Panc1 (cell line): ENCODE measurements at regions not wholly inside any gene's neighbourhood (a gene's known extent, or its start where the extent isn't known, plus 50 kb on each side); places are given as distances from the start of the nearest gene placed in this dataset.

ENCODE experiments used
- ATAC-seq: fragments of 200-7000 bp; cut with Tn5 transposase; 2 replicates; pipeline ENCODE4 v1.9.1; 2020; ENCODE audit warnings: mild to moderate bottlenecking, moderate library complexity
- BruUV-seq: library from RNA; stranded (reverse); fragments of 400-500 nt; replicated peaks from 2 replicates; lab custom pipeline; 2021; lab: Mats Ljungman, UMichigan
- CTCF ChIA-PET: fragments of 300-600 bp; sonication (Branson Sonifier 250); formaldehyde crosslinking; loops from one replicate; lab custom pipeline; 2022; ENCODE audit warnings: antibody characterized with exemption; lab: Charles Lee
- POLR2A ChIA-PET: fragments of 300-600 bp; sonication (Branson Sonifier 250); formaldehyde crosslinking; loops from one replicate; lab custom pipeline; 2022; ENCODE audit warnings: antibody characterized with exemption; lab: Charles Lee
- DNase-seq: peaks from one replicate; pipeline ENCODE4 v3.0.0-alpha.2; 2010; ENCODE audit warnings: low read depth, low spot score
- H3K27ac ChIP-seq: 2 replicates; pipeline ENCODE4 v1.5.1; 2011; ENCODE audit warnings: mild to moderate bottlenecking, low read length, inconsistent platforms
- H3K27me3 ChIP-seq: fragments of 200-500 bp; sonication (Bioruptor generic); 2 replicates; pipeline ENCODE4 v1.6.0; 2014; ENCODE audit warnings: low read length, inconsistent platforms; ENCODE audit not compliant: control insufficient read depth, insufficient read depth
- H3K36me3 ChIP-seq: fragments of 200-500 bp; sonication (Bioruptor generic); 2 replicates; pipeline ENCODE4 v1.5.1; 2014; ENCODE audit warnings: inconsistent platforms, mild to moderate bottlenecking, low read length, moderate library complexity; ENCODE audit not compliant: control insufficient read depth, insufficient read depth
- H3K4me1 ChIP-seq: 2 replicates; pipeline ENCODE4 v1.5.1; 2011; ENCODE audit warnings: inconsistent platforms, mild to moderate bottlenecking, low read length, moderate library complexity; ENCODE audit not compliant: control insufficient read depth, insufficient read depth
- H3K4me3 ChIP-seq, 2 experiments: 2 replicates each; pipeline ENCODE4 v1.5.1; 2011 to 2012; ENCODE audit warnings: low read depth in 2 of 2, low read length in 2 of 2, mild to moderate bottlenecking in 2 of 2, inconsistent platforms in 1 of 2, moderate library complexity in 1 of 2
- H3K9me3 ChIP-seq: fragments of 200-500 bp; sonication (Bioruptor generic); 2 replicates; pipeline ENCODE4 v1.5.1; 2014; ENCODE audit warnings: low read depth, mild to moderate bottlenecking, inconsistent platforms, low read length, moderate library complexity; ENCODE audit not compliant: control insufficient read depth, insufficient read depth
- POLR2AphosphoS5 ChIP-seq: IDR thresholded peaks from 2 replicates; pipeline ENCODE4 v1.6.1; 2012; ENCODE audit warnings: mild to moderate bottlenecking, low read depth, low read length, moderate library complexity
- SIN3A ChIP-seq: IDR thresholded peaks from 2 replicates; pipeline ENCODE4 v1.6.1; 2012; ENCODE audit warnings: low read depth, mild to moderate bottlenecking, low read length, moderate library complexity, borderline replicate concordance; ENCODE audit not compliant: insufficient read depth
- TCF7L2 ChIP-seq: IDR thresholded peaks from 2 replicates; pipeline ENCODE4 v1.6.1; 2011; ENCODE audit warnings: mild to moderate bottlenecking, low read depth, low read length, inconsistent platforms
- in situ Hi-C: cut with HindIII; loops from 2 replicates; pipeline ENCODE4 v1.10.0; 2016; ENCODE audit warnings: low sequenced_read_pairs, low pct_unique_long_range_greater_than_20kb
- intact Hi-C: fragments of 100-400 bp; cut with micrococcal nuclease; formaldehyde crosslinking; loops from one replicate; pipeline ENCODE4 v1.10.0; 2022; ENCODE audit not compliant: unreplicated experiment
- TF ChIP-seq, protein P1 (sequence below): fragments of 450-650 bp; IDR thresholded peaks from 2 replicates; pipeline ENCODE4 v1.5.1; 2017; ENCODE audit warnings: mild to moderate bottlenecking
- TF ChIP-seq, protein P2 (sequence below), 2 experiments: IDR thresholded peaks; 2 replicates each; pipeline ENCODE4 v1.6.1; 2011 to 2012; ENCODE audit warnings: low read depth in 2 of 2, control low read depth in 1 of 2, low read length in 1 of 2, mild to moderate bottlenecking in 1 of 2, moderate library complexity in 1 of 2; ENCODE audit not compliant: insufficient read depth in 1 of 2

DNA sequence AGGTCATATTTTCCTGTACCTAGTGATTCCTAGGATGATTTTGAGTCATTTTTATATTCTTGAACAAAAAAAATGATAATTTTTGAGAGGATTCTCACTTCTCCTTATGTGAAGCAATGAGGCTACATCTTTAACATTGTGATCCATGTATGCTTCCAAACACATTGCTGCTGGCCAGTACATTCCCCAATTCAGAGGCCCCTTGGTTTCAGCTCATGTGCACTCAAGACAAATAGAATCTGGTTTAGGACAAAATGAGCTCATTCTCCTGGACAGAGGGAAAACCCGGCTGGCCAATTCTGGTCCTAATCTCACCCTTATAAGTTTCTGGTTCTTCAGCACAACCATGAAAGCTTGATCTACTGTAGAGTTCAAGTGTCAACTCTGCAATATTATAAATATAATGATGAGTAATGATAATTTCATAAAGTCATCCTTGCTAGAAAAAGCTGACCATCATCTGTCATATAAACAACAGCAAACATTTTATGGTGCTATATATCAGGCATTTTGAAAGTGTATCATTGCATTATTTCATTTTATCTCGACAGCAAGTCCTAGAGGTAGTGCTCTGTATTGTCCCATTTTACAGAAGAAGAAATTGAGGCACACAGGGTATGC is 139.1 kb upstream of the ZNF366 start:
- Histone ChIP-seq H3K27me3 (no peaks in the 10 kb centered on the region), H3K4me1 (no peaks in the 10 kb centered on the region), H3K27ac (no peak overlapping the region), H3K4me3 (no peak overlapping the region), H3K9me3 (no peaks in the 10 kb centered on the region), H3K36me3 (no peaks in the 10 kb centered on the region)
- in situ Hi-C loops (no loop called here), intact Hi-C loops (no loop called here)
- TF ChIP-seq TCF7L2 (no peak), SIN3A (no peak), POLR2AphosphoS5 (no peak)
- TF ChIP-seq, protein P1, sequence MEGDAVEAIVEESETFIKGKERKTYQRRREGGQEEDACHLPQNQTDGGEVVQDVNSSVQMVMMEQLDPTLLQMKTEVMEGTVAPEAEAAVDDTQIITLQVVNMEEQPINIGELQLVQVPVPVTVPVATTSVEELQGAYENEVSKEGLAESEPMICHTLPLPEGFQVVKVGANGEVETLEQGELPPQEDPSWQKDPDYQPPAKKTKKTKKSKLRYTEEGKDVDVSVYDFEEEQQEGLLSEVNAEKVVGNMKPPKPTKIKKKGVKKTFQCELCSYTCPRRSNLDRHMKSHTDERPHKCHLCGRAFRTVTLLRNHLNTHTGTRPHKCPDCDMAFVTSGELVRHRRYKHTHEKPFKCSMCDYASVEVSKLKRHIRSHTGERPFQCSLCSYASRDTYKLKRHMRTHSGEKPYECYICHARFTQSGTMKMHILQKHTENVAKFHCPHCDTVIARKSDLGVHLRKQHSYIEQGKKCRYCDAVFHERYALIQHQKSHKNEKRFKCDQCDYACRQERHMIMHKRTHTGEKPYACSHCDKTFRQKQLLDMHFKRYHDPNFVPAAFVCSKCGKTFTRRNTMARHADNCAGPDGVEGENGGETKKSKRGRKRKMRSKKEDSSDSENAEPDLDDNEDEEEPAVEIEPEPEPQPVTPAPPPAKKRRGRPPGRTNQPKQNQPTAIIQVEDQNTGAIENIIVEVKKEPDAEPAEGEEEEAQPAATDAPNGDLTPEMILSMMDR, result no peak
- TF ChIP-seq, protein P2, sequence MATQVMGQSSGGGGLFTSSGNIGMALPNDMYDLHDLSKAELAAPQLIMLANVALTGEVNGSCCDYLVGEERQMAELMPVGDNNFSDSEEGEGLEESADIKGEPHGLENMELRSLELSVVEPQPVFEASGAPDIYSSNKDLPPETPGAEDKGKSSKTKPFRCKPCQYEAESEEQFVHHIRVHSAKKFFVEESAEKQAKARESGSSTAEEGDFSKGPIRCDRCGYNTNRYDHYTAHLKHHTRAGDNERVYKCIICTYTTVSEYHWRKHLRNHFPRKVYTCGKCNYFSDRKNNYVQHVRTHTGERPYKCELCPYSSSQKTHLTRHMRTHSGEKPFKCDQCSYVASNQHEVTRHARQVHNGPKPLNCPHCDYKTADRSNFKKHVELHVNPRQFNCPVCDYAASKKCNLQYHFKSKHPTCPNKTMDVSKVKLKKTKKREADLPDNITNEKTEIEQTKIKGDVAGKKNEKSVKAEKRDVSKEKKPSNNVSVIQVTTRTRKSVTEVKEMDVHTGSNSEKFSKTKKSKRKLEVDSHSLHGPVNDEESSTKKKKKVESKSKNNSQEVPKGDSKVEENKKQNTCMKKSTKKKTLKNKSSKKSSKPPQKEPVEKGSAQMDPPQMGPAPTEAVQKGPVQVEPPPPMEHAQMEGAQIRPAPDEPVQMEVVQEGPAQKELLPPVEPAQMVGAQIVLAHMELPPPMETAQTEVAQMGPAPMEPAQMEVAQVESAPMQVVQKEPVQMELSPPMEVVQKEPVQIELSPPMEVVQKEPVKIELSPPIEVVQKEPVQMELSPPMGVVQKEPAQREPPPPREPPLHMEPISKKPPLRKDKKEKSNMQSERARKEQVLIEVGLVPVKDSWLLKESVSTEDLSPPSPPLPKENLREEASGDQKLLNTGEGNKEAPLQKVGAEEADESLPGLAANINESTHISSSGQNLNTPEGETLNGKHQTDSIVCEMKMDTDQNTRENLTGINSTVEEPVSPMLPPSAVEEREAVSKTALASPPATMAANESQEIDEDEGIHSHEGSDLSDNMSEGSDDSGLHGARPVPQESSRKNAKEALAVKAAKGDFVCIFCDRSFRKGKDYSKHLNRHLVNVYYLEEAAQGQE (IDR thresholded peaks at IDR 0.05; ENCODE audit: insufficient read depth in 1 of 2, low read depth in 2 of 2, low read length in 1 of 2), result no peak
- ChIA-PET CTCF (no interaction called here), POLR2A (no interaction called here)
- DNase-seq (no peak), ATAC-seq (no peak)
- no TSS peak for BruUV-seq

DNA sequence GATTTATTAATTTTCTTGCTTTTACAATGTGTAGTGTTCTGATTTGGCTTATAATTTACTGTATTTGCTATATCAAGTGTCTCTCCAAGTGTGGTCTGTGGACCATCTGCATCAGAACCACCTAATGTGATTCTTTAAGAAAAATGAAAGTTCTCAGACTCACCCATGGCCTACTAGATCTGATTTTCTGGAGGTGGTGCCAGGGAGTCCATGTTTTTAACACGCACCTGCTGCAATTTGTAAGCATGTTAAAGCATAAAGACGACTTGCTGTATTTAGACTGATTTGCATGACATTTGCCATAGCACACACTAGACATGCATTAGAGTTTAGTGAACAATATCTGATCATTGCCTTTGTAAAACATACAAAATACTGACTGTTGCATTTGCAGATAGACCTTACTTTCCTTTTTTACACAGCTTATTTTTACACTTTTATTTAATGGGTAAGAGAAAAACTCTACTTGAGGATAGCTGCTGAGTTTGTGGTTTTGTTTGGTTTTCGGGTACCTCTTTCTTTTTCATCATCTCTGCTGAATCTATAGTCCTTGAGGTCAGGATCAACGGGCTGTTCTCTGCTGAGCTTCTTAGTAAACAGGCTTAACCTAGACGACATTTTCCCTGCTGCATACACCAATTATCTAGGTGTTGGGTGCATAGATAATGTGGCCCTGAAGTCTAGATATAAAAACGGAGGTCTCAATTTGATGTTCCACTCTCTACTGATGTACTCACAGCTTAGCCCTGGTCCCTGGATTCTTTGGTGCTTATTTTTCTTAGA is 138.0 kb upstream of the ZNF366 start:
- BruUV-seq, result no TSS peak
- ChIA-PET POLR2A (no interaction called here), CTCF (no interaction called here)
- no peak overlapping the region for H3K4me3 ChIP-seq
- ATAC-seq, result no peak
- TF ChIP-seq, protein P2 (IDR thresholded peaks at IDR 0.05; ENCODE audit: insufficient read depth in 1 of 2, low read depth in 2 of 2, low read length in 1 of 2), result no peak
- H3K9me3 ChIP-seq, result no peaks in the 10 kb centered on the region
- H3K36me3 ChIP-seq, result no peaks in the 10 kb centered on the region
- H3K4me1 ChIP-seq, result no peaks in the 10 kb centered on the region
- no peaks in the 10 kb centered on the region for H3K27me3 ChIP-seq
- in situ Hi-C loops (no loop called here), intact Hi-C loops (no loop called here)
- DNase-seq, result no peak
- no peak overlapping the region for H3K27ac ChIP-seq
